ENCODE measurements at regions not wholly inside any gene's neighbourhood (a gene's known extent, or its start where the extent isn't known, plus 50 kb on each side); places are given as distances from the start of the nearest gene placed in this dataset.
"Not testable (repeated sequence)": the region's sequence is repeated elsewhere in the genome, so short reads cannot be mapped to it uniquely, and the experiment has no call there.

GRCh38 chr7:86199881-86200614 lies 443.7 kb upstream of the GRM3 start:
- DNase-seq = no peak

- no peak for DNase-seq
Observed at GRCh38 chr7:86190351-86190750, 453.4 kb upstream of the GRM3 start.

- no peak for DNase-seq
Observed at GRCh38 chr7:86181474-86181873, 462.2 kb upstream of the GRM3 start.

- DNase-seq = no peak
Observed at GRCh38 chr7:86164827-86165226, 478.9 kb upstream of the GRM3 start.

GRCh38 chr7:86158111-86158510 lies 485.6 kb upstream of the GRM3 start:
- no peak for DNase-seq

- no peak for DNase-seq
Observed at GRCh38 chr7:86155623-86156022, 488.1 kb upstream of the GRM3 start.

- no peak for DNase-seq
Observed at GRCh38 chr7:86152926-86153325, 490.8 kb upstream of the GRM3 start.

- no peak for DNase-seq
Observed at GRCh38 chr7:86149024-86149665, 494.6 kb upstream of the GRM3 start.

GRCh38 chr7:86148501-86148900 lies 495.2 kb upstream of the GRM3 start:
- DNase-seq = no peak

- DNase-seq = no peak
Observed at GRCh38 chr7:86137343-86137742, 506.4 kb upstream of the GRM3 start.

- DNase-seq = no peak
Observed at GRCh38 chr7:86130268-86130667, 513.4 kb upstream of the GRM3 start.

GRCh38 chr7:86123476-86123875 lies 520.2 kb upstream of the GRM3 start:
- no peak for DNase-seq

- DNase-seq = no peak
Observed at GRCh38 chr7:86094166-86094669, 549.5 kb upstream of the GRM3 start.

GRCh38 chr7:86091369-86091768 lies 552.3 kb upstream of the GRM3 start:
- no peak for DNase-seq

- DNase-seq = no peak
Observed at GRCh38 chr7:86089455-86089854, 554.3 kb upstream of the GRM3 start.

- not testable (repeated sequence) for DNase-seq
Observed at GRCh38 chr7:86064572-86064971, 579.1 kb upstream of the GRM3 start.

- DNase-seq = no peak
Observed at GRCh38 chr7:86058649-86059048, 585.1 kb upstream of the GRM3 start.

- no peak for DNase-seq
Observed at GRCh38 chr7:86050918-86051317, 592.8 kb upstream of the GRM3 start.

- no peak for DNase-seq
Observed at GRCh38 chr7:86049910-86050309, 593.8 kb upstream of the GRM3 start.

- DNase-seq = not testable (repeated sequence)
Observed at GRCh38 chr7:86045197-86045596, 598.5 kb upstream of the GRM3 start.

- DNase-seq = no peak
Observed at GRCh38 chr7:86025807-86026206, 617.9 kb upstream of the GRM3 start.

GRCh38 chr7:86013662-86014061 lies 630.0 kb upstream of the GRM3 start:
- DNase-seq = no peak

- no peak for DNase-seq
Observed at GRCh38 chr7:86012971-86013370, 630.7 kb upstream of the GRM3 start.

GRCh38 chr7:86008898-86009297 lies 634.8 kb upstream of the GRM3 start:
- DNase-seq = no peak

GRCh38 chr7:86006909-86007308 lies 636.8 kb upstream of the GRM3 start:
- no peak for DNase-seq
